ENCODE measurements at regions not wholly inside any gene's neighbourhood (a gene's known extent, or its start where the extent isn't known, plus 50 kb on each side); places are given as distances from the start of the nearest gene placed in this dataset.

GRCh38 chrX:69285881-69286564, 120.8 kb upstream of the PJA1 start:
- ChIA-PET CTCF (interaction anchor here (0.9 to 1.8 kb wide), 4 partner anchors 12 to 458 kb away, joined by 3 to 7 read pairs (median 5); partner anchors contain the start of gene EFNB1), POLR2A (no interaction called here)
- peak; percentile 76 for DNase-seq (ENCODE audit: extremely low spot score)

DNA sequence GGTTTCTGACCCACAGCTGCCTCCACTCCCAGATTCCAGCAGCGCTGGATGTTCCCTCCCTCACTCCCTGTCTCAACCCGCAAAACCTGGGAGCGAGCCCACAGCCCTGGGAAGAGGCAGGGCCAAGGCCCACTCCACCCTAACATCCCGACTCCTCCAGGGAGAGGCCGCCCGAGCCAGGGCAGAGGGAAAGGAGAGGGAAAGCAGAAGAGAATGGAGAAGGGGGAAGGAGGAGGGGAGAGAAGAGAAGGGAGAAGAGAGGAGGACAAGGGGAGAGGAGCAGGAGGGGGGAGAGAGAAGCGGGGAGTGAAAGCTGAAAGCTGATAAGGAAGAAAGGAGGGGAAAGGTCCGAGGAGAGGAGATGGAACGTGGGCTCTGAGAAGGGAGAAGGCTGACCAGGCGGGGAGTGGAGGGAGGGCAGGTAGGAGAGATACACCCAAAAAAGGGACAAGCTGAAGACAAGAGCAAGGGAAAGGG, 120.2 kb upstream of the PJA1 start:
- TF ChIP-seq CTCF (IDR thresholded peaks at IDR 0.05; ENCODE audit: control extremely low read depth, extremely low read depth, low read depth, missing control alignments): no peak
- ChIA-PET CTCF (interaction anchor here (1.3 to 1.8 kb wide), 3 partner anchors 21 to 458 kb away, joined by 3 to 7 read pairs (median 7); partner anchors contain the start of gene EFNB1), POLR2A (no interaction called here)
- DNase-seq (ENCODE audit: extremely low spot score): no peak

More at GRCh38 chrX:69285881-69286564, 120.8 kb upstream of the PJA1 start:
- TF ChIP-seq CTCF (IDR thresholded peaks at IDR 0.05; ENCODE audit: control extremely low read depth, extremely low read depth, low read depth, missing control alignments): peak; percentile 78

DNA sequence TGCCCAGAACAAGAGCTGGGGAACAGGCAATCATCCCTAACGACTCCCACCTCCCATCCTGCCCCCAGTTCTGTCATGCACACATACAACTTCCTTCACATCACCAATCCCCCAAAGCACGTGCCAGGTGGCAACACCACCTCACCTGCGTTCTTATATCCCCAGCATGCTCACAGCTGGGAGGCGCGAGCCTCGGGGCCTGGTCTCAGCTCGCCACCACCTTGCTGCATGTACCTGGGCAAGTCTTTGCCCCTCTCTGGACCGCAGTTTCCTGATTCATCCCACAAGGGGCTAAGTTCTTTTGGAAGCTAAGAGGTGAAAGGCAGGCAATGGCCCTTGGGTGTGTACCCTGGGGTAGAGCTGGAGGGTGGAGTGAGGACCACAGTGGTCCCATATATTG, 119.2 kb upstream of the PJA1 start:
- POLR2A ChIA-PET: no interaction called here
- TF ChIP-seq CTCF (IDR thresholded peaks at IDR 0.05; ENCODE audit: control extremely low read depth, extremely low read depth, low read depth, missing control alignments): no peak
- DNase-seq (ENCODE audit: extremely low spot score): no peak
- CTCF ChIA-PET: interaction anchor here (1.3 to 1.8 kb wide), 3 partner anchors 22 to 457 kb away, joined by 3 to 7 read pairs (median 7); partner anchors contain the start of gene EFNB1

DNA sequence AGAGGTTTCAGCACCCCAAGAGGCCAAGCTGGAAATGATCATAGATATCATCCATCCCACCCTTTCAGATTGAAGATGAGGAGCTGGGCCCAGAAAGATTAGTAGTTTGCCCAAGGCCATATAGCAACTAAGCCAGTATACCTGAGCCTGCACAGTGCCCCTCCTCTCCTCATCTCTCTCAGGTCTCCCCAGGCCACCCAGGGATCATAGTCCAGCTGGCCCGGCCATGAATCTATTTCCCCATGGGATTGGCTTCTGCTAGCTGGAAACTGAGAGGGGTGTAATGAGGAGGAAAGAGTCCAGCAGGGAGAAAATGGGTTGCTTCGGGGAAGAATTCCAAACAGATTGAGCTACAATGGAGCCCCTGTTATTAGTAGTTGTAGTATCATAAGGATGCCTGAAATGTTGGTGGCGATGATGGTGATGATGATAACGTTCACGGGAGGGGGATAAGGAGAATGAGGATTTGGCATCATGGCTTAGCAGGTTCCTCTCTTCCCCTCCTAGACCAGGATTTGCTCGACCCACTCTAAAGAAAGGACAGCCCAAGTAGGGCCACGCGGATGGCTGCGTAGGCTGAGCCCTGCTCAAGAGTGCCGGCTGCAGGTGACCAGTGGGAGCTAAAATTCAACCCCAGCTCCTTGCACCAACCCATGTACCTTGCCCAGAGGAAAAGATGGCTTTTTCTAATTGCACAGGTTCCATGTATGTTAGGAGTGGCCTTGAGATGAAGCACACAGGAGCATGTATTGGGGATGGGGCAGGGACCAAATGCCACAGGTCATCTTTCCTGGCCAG, 117.8 kb upstream of the PJA1 start:
- CTCF ChIA-PET: interaction anchor here (1.2 to 1.8 kb wide), 2 partner anchors 12 to 455 kb away, joined by 3 to 8 read pairs; partner anchors contain the start of gene EFNB1
- POLR2A ChIA-PET: no interaction called here
- no peak for TF ChIP-seq CTCF (IDR thresholded peaks at IDR 0.05; ENCODE audit: control extremely low read depth, extremely low read depth, low read depth, missing control alignments)
- DNase-seq (ENCODE audit: extremely low spot score): no peak

DNA sequence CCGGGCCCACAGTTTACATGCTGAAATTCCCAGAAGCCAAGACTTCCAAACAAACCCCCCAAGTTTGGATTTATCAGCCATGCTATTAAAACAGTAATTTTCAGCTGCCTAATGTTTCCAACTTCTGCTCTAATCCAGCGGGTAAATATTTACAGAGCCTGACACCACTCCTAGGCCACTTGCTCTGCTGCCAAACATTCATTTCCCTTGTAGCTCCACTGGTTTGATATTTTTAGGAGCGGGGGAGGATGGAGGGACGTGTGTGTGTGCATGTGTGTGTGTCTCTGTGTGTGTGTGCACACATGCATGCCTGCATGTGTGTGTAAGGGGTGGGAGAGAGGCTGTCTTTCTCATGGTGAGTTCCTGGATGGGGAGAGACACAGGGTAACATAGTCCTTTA, 115.7 kb upstream of the PJA1 start:
- ChIA-PET POLR2A (no interaction called here), CTCF (no interaction called here)
- no peak for TF ChIP-seq CTCF (IDR thresholded peaks at IDR 0.05; ENCODE audit: control extremely low read depth, extremely low read depth, low read depth, missing control alignments)
- no peak for DNase-seq (ENCODE audit: extremely low spot score)

- ChIA-PET POLR2A (no interaction called here), CTCF (no interaction called here)
- TF ChIP-seq CTCF (IDR thresholded peaks at IDR 0.05; ENCODE audit: control extremely low read depth, extremely low read depth, low read depth, missing control alignments): no peak
- DNase-seq (ENCODE audit: extremely low spot score): no peak
Observed at GRCh38 chrX:69279234-69279633, 114.0 kb upstream of the PJA1 start.
